ENCODE measurements at regions not wholly inside any gene's neighbourhood (a gene's known extent, or its start where the extent isn't known, plus 50 kb on each side); places are given as distances from the start of the nearest gene placed in this dataset.

GRCh38 chr9:86828631-86829030, 118.7 kb downstream of the GAS1 start:
- no peaks in the 10 kb centered on the region for H3K36me3 ChIP-seq (ENCODE audit: insufficient read depth, low read length)
- no peaks in the 10 kb centered on the region for H3K79me2 ChIP-seq (replicated peaks; ENCODE audit: insufficient read depth, low read length)
- TF ChIP-seq CTCF (IDR thresholded peaks at IDR 0.05; ENCODE audit: poor library complexity, severe bottlenecking), result no peak
- no peak for TF ChIP-seq EP300 (conservative IDR thresholded peaks at IDR 0.05; ENCODE audit: poor library complexity, severe bottlenecking)
- TF ChIP-seq REST (IDR thresholded peaks at IDR 0.05; ENCODE audit: borderline replicate concordance), result no peak
- no peak for TF ChIP-seq EZH2 (IDR thresholded peaks at IDR 0.05; ENCODE audit: borderline replicate concordance, insufficient read depth, low read length, poor library complexity, severe bottlenecking)
- no peaks in the 10 kb centered on the region for H3K27me3 ChIP-seq (ENCODE audit: insufficient read depth, low read depth, low read length)
- no peaks in the 10 kb centered on the region for H4K20me1 ChIP-seq (ENCODE audit: insufficient read depth)
- H3K4me3 ChIP-seq (ENCODE audit: low read length), result no peak overlapping the region
- no peaks in the 10 kb centered on the region for H3F3A ChIP-seq (ENCODE audit: insufficient read depth, low read length, poor library complexity, severe bottlenecking)
- no peak overlapping the region for H3K4me2 ChIP-seq (ENCODE audit: low read length)
- H3K9me2 ChIP-seq (ENCODE audit: insufficient read depth, low read length), result no peaks in the 10 kb centered on the region
- H3K9me3 ChIP-seq (ENCODE audit: low read length), result no peaks in the 10 kb centered on the region
- no peak overlapping the region for H2AFZ ChIP-seq (ENCODE audit: low read depth, low read length)
- H3K9ac ChIP-seq (ENCODE audit: low read length), result no peak overlapping the region
- no peak overlapping the region for H3K27ac ChIP-seq (ENCODE audit: low read length)

- no peak overlapping the region for H3K4me3 ChIP-seq (ENCODE audit: low read length)
- no peaks in the 10 kb centered on the region for H4K20me1 ChIP-seq (ENCODE audit: insufficient read depth)
- TF ChIP-seq SMC3 (conservative IDR thresholded peaks at IDR 0.05; ENCODE audit: poor library complexity) (no peak), REST (IDR thresholded peaks at IDR 0.05; ENCODE audit: borderline replicate concordance) (no peak), EZH2 (IDR thresholded peaks at IDR 0.05; ENCODE audit: borderline replicate concordance, insufficient read depth, low read length, poor library complexity, severe bottlenecking) (no peak), CTCF (IDR thresholded peaks at IDR 0.05; ENCODE audit: poor library complexity, severe bottlenecking) (no peak)
These were observed 119.4 kb downstream of the GAS1 start for GRCh38 chr9:86827893-86828292.

More at GRCh38 chr9:86827893-86828292, 119.4 kb downstream of the GAS1 start:
- Histone ChIP-seq H2AFZ (ENCODE audit: low read depth, low read length) (no peak overlapping the region), H3K9me3 (ENCODE audit: low read length) (no peaks in the 10 kb centered on the region), H3F3A (ENCODE audit: insufficient read depth, low read length, poor library complexity, severe bottlenecking) (no peaks in the 10 kb centered on the region), H3K9ac (ENCODE audit: low read length) (no peak overlapping the region), H3K4me2 (ENCODE audit: low read length) (no peak overlapping the region), H3K27ac (ENCODE audit: low read length) (no peak overlapping the region), H3K79me2 (replicated peaks; ENCODE audit: insufficient read depth, low read length) (no peaks in the 10 kb centered on the region), H3K27me3 (ENCODE audit: insufficient read depth, low read depth, low read length) (no peaks in the 10 kb centered on the region), H3K9me2 (ENCODE audit: insufficient read depth, low read length) (no peaks in the 10 kb centered on the region), H3K36me3 (ENCODE audit: insufficient read depth, low read length) (no peaks in the 10 kb centered on the region)

All from neural cell (in vitro differentiated cells).